PFSK-1 (cell line): ENCODE measurements at regions not wholly inside any gene's neighbourhood (a gene's known extent, or its start where the extent isn't known, plus 50 kb on each side); places are given as distances from the start of the nearest gene placed in this dataset.

Experiments used
- FOXP2 ChIP-seq: optimal IDR thresholded peaks from 2 replicates; pipeline ENCODE3; 2011; ENCODE audit warnings: borderline replicate concordance, control low read depth, inconsistent platforms; ENCODE audit not compliant: insufficient read depth; ENCODE audit errors: extremely low read length, extremely low read depth
- POLR2AphosphoS5 ChIP-seq: IDR thresholded peaks from 2 replicates; pipeline ENCODE4 v1.6.1; 2012; ENCODE audit warnings: low read depth, mild to moderate bottlenecking, control low read depth, low read length, moderate library complexity
- SIN3A ChIP-seq: IDR thresholded peaks from 2 replicates; pipeline ENCODE4 v1.6.1; 2012; ENCODE audit warnings: mild to moderate bottlenecking, low read length, moderate library complexity, borderline replicate concordance; ENCODE audit not compliant: insufficient read depth
- TAF1 ChIP-seq: IDR thresholded peaks from 2 replicates; pipeline ENCODE4 v1.6.1; 2012; ENCODE audit warnings: low read length, control low read depth, borderline replicate concordance; ENCODE audit not compliant: insufficient read depth
- TF ChIP-seq, protein P1 (sequence below), 2 experiments: IDR thresholded peaks; 2 replicates each; pipeline versions ENCODE4 v1.6.1 to v1.8.0; 2011 to 2012; ENCODE audit warnings: low read depth in 2 of 2, low read length in 2 of 2, control low read depth in 1 of 2, inconsistent platforms in 1 of 2, mild to moderate bottlenecking in 1 of 2, moderate library complexity in 1 of 2; ENCODE audit not compliant: insufficient read depth in 1 of 2

DNA sequence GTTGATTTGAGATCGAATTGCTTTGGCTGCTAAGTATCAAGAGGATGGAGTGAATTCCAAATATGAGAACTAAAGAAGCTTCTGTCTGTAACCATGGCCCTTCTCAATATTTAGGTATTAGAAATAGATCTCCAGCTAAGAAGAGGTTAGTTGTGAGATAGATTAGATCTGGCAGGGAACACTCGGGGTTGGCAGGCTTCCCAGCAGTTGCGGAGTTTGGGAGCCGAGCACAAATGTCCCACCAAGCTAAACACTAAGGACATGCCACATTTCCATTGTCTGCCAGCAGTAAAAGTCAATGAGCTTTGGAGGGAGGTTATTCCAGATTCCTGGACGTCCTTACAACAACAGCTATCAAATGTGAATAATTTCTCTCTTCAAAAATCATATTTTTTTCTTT is 85.8 kb downstream of the TAF11L14 start:
- TF ChIP-seq, protein P1, sequence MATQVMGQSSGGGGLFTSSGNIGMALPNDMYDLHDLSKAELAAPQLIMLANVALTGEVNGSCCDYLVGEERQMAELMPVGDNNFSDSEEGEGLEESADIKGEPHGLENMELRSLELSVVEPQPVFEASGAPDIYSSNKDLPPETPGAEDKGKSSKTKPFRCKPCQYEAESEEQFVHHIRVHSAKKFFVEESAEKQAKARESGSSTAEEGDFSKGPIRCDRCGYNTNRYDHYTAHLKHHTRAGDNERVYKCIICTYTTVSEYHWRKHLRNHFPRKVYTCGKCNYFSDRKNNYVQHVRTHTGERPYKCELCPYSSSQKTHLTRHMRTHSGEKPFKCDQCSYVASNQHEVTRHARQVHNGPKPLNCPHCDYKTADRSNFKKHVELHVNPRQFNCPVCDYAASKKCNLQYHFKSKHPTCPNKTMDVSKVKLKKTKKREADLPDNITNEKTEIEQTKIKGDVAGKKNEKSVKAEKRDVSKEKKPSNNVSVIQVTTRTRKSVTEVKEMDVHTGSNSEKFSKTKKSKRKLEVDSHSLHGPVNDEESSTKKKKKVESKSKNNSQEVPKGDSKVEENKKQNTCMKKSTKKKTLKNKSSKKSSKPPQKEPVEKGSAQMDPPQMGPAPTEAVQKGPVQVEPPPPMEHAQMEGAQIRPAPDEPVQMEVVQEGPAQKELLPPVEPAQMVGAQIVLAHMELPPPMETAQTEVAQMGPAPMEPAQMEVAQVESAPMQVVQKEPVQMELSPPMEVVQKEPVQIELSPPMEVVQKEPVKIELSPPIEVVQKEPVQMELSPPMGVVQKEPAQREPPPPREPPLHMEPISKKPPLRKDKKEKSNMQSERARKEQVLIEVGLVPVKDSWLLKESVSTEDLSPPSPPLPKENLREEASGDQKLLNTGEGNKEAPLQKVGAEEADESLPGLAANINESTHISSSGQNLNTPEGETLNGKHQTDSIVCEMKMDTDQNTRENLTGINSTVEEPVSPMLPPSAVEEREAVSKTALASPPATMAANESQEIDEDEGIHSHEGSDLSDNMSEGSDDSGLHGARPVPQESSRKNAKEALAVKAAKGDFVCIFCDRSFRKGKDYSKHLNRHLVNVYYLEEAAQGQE (IDR thresholded peaks at IDR 0.05; ENCODE audit: insufficient read depth in 1 of 2, low read depth in 2 of 2, low read length in 2 of 2) = no peak
- no peak for TF ChIP-seq POLR2AphosphoS5
- no peak for TF ChIP-seq TAF1
- TF ChIP-seq SIN3A = no peak
- no peak for TF ChIP-seq FOXP2

- no peak for TF ChIP-seq TAF1
- TF ChIP-seq FOXP2 = no peak
- no peak for TF ChIP-seq SIN3A
- TF ChIP-seq, protein P1 (IDR thresholded peaks at IDR 0.05; ENCODE audit: insufficient read depth in 1 of 2, low read depth in 2 of 2, low read length in 2 of 2) = no peak
- TF ChIP-seq POLR2AphosphoS5 = no peak
These were observed 89.6 kb downstream of the TAF11L14 start for GRCh38 chr5:17723876-17724275.

DNA sequence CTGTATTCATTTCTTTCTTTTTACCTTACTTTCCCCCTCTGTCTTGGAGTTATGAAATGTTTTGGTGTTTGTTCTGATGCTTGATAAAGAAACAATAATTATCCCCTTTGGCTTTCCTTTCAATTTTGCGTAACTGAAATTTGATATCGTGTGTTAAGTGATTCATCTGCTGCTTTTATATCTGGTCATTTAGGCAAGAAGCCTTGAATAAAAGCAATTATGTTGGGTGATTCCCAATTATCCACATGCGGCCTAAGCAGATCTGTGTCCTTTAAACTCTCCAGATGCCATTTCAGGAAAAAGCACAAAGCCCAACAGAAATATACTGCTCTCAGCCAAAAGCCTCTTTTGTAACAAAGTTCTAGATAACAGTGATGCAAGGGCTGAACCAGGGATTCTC is 92.8 kb downstream of the TAF11L14 start:
- TF ChIP-seq, protein P1 (IDR thresholded peaks at IDR 0.05; ENCODE audit: insufficient read depth in 1 of 2, low read depth in 2 of 2, low read length in 2 of 2) = no peak
- TF ChIP-seq POLR2AphosphoS5 (no peak), FOXP2 (no peak), TAF1 (no peak), SIN3A (no peak)

DNA sequence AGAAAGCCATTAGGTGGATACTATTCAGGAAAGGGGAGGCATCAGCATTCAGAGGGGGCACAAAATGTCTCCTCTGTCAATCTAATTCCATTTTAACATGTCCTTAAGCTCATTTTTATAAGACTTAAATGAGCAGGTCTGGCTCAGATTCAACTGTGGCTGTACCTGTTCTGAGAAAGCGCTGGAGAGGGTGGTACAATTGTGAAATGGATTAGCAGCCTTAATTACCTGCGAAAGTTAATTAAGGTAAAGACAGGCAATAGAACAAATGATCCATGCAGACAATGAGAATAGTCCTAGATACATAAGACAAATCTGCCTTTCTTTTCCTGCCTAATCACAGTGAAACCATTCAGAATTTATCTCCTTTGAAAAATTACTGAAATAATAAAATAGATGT is 96.2 kb downstream of the TAF11L14 start:
- TF ChIP-seq, protein P1 (IDR thresholded peaks at IDR 0.05; ENCODE audit: insufficient read depth in 1 of 2, low read depth in 2 of 2, low read length in 2 of 2) = no peak
- TF ChIP-seq TAF1 = no peak
- TF ChIP-seq FOXP2 = no peak
- no peak for TF ChIP-seq POLR2AphosphoS5
- no peak for TF ChIP-seq SIN3A

GRCh38 chr5:17732351-17732923 is 98.2 kb downstream of the TAF11L14 start:
- TF ChIP-seq POLR2AphosphoS5 (no peak), FOXP2 (no peak), TAF1 (no peak), SIN3A (no peak)
- TF ChIP-seq, protein P1 (IDR thresholded peaks at IDR 0.05; ENCODE audit: insufficient read depth in 1 of 2, low read depth in 2 of 2, low read length in 2 of 2) = no peak
